Iris pigment epithelial cell (primary cell): ENCODE measurements at regions not wholly inside any gene's neighbourhood (a gene's known extent, or its start where the extent isn't known, plus 50 kb on each side); places are given as distances from the start of the nearest gene placed in this dataset.
"Not testable (repeated sequence)": the region's sequence is repeated elsewhere in the genome, so short reads cannot be mapped to it uniquely, and the experiment has no call there.

Source experiments
- DNase-seq: peaks from one replicate; pipeline ENCODE4 v3.0.0-alpha.2; 2011; ENCODE audit warnings: low read depth

DNA sequence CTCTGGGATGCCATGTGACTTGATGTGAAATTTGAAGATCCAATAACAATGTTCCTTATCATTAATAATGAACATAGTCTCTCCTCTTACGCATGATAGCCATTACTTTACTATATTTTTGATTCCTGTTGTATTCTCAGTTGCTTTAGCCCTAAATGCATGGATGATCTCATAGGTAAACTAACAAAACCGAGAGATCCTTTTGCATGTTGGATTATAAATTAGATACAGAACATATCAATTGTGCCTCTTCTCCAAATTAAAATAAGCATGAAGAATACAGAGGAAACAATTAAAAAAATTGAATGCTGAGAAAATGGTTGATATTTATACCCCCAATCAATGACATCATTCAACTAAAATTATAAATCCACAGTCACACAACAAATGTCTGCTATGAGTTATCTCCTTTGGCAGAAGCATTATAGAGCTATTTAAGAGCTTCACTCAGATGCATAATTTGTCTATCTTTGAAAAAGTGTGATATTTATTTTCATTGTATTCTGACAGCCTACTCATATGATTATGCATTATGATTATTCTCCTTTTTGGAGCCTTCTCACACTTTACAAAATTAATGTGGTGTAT, 386.4 kb upstream of the STXBP6 start:
- no peak for DNase-seq

DNA sequence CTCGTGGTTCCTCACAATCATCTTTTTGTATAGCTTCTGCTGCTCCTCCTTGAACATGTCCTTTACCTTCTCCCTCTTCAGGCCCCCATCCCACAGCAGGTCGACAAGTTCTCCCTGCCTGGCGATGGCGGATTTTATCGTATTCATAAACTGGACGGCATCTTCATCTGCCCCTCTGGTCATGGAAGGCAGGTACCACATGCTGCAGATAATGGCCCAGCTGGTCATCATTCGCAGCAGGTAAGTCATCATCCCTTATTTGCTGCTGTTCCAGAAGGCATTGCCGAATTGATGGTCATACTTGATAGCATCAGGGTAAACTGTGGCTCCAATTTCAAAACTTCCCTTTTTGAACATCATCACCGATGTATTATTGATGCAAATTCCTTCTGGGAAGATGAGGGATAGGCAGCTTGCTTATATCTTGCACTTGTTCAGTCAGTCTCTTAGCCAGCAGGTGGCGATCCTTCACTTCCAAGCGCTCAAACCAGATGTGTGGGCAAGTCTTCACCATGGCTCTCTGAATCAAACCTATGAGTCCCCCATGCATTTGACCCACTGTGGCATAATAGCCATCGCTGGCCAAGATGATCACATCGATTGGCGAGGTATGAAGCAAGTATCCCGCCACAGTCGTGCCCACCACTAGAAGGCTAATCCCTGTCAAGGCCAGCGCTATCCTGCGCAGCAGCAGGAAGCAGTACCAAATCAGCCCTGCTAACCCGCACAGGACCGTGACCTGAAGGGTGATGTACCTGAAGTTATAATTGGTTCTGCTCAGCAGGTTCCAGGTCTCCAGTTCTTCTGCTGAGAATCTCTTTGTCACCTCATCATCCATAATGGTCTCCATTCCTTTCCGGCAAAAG, 381.5 kb upstream of the STXBP6 start:
- DNase-seq: peak; percentile 3

DNA sequence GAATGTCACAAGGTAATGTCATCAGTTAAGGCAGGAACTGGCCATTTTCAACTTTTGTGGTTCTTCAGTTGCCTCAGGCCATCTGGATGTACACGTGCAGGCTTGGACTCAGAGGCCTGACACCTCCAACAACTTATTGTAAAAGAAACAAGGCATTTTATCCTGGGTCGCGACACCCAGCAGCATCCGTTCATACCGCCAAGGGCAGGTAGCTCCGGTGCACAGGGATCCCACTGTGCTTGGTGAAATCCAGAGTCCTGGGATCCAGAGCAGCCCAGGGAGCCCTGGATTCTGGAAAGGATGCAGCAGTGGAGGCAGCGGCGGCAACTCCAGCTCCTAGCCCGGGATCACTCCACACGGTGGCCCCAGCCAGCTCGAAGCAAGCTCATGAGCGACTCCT, 380.9 kb upstream of the STXBP6 start:
- DNase-seq: no peak

DNA sequence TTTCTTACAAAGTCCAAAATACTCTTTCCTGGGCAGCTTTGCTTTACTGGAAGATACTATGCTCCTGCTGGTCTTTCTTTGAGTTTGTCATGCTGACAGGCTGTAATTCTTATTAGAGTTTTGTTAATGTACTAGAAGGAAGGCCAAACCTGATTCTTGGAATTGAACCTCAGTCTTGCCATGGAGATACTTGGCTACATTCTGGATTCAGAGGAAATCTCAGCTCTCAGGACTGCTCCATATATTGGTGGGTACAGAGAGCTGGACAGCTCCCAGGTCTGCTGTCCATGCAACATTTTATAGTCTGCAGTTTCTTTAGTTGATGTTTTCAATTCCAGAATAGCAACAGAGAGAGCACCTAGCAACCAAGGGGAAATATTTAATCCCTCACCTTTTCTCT, 363.1 kb upstream of the STXBP6 start:
- DNase-seq: no peak

DNA sequence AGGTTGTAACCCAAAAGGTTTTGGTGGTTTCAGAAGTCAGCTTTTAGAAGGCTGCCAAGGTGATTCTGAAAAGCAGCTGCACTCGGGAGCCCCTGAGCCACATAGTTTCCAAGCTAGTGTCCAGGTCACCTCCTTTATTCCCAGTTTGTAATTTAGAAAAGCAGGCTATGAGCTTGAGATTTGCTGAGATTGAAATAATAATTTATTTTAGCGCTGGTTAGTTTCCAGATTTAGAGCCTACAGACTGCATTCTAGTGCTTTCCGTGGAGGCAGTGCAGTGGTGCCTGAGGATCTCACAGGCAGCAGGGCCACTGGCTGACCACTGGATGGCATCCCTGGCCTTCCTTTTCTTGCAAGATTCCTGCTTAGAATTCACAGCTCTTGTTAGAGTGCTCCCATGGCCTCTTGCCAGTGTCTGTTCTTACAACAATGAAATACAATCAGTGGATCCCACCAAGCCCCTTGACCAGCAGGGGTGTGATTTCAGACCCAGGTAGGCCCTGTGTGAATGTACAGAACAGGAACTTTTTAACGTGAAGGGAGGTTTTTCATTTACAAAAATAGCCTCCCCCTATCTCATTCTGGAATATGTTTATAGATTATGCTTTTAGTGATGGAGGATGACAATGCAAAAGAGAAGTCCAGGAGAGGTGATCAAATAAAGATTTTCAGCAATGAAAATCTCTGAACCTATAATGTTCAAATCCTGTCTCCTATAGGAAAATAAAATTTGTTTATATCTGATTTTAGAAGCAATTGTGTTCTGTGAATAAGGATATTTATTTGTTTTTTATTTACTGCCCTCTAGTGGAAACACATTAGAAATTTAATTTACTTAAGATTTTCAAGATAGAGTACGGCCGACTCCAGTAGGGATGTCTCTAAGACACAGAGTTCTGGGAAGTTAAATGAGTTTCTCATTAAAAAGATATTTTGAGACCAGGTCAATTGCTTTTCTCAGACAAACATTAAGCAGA, 362.1 kb upstream of the STXBP6 start:
- DNase-seq: peak; percentile 4

DNA sequence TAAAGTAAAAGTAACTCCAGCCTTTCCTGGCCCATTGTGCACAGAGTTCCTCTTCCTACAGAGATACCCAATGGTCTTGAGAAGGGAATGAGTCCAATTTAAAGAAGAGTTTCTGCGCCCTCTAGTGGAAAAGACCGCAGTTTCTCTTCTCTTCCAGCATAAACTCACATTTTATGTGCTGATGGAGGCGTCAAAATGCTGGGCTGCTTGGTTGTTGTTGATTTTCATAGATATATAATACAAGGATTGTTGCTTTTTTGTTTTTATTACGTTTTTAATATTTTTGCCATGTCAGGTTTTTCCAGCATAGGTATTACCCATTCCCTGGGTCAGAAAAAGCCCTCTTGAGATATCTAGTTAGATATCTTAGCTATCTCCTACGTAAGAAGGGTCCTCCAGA, 356.9 kb upstream of the STXBP6 start:
- DNase-seq: peak; percentile 19

DNA sequence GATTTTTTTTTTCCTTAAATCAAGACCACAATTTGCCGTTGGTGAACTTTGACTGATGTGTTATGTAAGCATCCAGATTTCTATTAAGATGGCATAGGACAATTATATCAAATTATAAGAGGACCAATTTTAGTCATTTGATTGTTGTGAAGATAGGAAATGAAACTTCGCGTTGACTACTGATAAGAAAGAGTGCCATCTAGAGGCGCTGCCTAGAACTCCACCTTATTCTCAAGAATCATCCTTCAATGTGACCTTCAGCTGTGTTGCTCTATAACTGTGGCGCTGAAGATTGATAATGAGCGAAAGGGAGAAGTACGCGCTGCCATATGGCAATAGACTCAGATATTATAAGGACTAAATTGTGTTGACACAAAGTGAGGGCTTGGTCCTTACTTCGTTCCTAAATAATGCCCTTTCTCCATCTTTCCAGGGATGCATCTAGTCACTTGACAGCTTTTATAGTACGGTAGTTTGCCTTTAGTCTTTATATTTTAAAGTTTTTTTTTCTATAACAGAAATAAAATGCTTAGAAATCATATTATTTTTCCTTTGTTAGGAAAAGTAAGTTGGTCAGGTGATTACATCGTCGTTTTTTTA, 350.8 kb upstream of the STXBP6 start:
- DNase-seq: peak; percentile 35

DNA sequence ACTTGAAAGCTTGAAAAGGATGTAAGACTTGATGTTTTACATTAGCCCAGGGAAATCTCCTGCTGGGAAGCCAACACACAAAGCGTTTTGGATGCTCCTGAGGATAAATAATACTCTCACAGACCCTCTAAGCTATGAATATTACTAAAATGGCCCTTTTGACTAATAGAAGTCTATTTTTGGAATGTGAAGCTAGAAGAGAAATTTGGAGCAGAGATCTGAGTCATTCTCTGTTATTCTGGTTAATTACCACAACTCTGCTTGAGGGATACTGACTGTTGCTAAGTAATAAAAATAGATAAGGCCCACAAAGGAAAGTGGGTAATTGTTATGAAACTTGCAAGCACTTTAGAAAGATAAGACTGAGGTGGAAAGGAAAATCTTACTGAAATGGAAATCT, 346.2 kb upstream of the STXBP6 start:
- DNase-seq: no peak

DNA sequence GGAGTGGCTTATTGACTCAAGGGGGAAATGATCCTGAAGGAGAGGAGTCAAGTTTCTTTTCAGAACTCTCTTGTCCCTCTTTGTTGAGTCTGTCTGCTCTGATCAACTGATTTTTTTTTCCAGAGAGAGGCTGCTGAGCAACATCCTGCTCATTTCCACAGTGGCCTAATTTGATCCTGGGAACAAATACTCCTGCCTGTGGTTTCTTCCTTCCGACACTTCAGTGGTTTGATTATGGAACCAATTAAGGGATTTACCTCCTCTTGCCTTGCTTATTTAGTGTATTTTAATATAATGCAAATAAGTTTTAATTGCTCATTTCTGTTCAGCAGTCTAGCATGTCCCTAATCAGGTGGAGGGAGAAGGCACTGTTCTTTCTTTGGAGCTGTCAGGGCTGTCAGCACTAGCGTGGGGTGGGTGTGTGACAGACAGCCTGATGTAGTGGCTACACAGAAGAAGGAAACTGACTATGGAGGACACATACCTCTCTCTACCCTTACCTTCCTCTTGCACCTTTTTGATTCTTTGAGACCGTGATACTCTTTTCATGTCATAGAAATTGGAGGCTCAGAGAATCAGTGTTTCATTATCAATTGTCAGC, 344.9 kb upstream of the STXBP6 start:
- no peak for DNase-seq

DNA sequence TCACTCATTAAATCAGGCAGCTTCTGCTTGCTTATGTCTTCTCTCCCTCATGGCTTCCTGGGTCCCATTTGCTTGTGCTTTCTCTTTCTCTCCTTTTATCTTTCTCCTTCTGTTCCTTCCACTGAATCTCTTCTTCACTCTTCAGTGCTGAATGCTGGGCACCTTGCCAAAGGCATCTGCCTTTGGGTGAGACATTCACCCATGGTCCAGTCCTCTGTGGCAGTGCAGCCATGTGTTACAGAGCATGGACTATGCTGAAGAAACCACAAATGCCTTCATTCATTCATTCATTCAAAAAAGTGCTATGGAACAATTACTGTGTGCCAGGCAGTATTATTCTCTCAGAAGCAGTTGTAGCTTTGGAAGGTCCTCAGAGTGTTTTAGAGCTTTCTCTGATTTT, 344.4 kb upstream of the STXBP6 start:
- DNase-seq: no peak

DNA sequence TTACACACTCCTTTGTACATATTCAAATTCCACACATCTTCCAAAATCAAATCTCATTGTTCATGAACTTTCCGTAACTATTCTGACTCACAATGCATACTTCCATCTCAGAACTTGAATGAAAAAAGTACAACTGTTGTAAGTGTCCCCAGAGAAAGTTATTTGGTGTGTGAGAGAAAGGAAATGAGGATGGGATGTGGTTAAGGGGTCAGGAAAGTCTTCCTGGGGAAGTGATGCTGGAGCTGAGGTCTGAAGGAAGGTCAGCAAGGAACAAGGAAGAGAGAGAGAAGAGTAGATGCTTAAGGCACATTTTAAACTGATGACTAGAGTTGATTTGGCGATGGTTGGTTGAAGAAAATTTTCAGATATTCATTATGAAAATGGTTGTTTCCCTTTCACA, 340.0 kb upstream of the STXBP6 start:
- no peak for DNase-seq

DNA sequence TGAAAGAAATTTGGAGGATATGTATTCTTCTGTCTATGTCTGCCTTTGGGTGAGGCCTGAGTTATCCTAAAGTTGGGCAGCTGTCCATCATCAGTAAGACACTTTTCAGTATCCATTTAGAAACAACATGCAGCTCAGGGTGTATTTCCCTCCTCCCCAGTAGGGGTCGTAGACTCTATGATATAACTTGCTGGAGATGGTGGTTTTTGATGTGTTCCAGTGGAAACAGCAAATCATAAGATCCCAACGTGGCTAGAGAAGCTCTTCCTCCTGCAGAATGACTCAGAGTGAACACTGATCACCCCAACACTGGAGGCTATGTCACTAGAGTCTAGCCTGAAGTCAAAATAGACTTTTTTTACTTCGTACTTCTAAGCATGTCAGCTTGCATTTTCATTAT, 331.6 kb upstream of the STXBP6 start:
- DNase-seq: no peak

DNA sequence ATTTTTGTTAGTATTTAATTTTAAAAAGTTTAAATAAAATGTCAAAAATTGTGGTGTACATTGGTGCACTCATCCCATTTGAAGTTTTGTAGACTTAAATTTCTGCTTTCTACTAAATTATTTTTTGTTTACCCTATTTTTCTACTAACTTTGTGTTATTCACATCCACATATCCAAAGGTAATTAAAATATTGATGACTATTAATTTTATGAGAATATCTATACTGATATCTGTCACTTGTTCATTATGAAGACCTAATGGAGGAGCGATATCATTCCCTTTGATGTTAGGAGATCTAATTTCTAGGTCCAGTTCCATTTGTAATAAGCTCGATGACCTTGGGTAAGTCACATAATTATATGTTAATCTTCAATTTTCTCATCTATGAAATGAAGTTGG, 325.7 kb upstream of the STXBP6 start:
- DNase-seq: no peak

DNA sequence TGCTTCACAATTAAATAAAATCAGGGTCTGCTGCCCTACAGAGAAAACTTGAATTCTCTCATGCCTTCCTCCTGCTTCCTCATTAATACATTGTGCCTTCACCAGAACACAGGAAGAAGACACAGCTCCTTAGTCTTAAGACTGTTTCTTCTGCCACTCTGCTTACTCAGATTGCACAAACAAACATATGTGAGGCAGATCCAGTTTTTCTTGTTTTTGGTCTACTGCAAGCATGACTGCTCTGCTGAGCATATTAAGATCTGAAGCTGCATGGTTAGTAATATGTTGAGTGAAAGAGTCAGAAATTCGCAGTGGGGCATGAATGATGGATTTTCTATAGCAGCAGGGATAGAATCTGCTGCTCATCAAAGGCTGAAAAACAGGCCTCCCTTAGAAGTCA, 321.1 kb upstream of the STXBP6 start:
- DNase-seq: no peak

DNA sequence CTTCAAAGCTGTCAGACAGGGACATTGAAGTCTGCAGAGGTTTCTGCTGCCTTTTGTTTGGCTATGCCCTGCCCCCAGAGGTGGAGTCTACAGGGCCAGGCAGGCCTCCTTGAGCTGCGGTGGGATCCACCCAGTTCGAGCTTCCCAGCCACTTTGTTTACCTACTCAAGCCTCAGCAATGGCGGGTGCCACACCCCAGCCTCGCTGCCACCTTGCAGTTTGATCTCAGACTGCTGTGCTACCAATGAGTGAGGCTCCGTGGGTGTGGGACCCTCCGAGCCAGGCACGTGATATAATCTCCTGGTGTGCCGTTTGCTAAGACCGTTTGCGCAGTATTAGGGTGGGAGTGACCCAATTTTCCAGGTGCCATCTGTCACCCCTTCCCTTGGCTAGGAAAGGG, 320.1 kb upstream of the STXBP6 start:
- DNase-seq: not testable (repeated sequence)

DNA sequence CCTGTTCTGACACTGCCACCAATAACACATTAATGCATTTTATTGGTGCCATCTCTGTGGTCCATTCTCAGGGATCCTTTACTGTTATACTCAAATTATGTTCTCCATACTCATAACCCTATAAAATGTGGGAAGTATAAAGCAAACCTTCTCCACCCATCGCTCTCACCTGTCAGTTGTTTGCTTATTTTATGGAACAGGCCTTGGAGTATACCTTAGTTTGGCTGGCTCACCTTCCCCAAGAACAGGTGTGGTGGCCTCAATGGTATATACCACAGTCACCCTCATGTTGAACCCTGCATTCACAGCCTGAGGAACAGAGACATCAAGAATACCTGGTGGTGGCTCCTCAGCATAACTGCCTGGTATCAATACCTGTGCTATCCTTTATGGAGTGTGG, 308.4 kb upstream of the STXBP6 start:
- DNase-seq: no peak

DNA sequence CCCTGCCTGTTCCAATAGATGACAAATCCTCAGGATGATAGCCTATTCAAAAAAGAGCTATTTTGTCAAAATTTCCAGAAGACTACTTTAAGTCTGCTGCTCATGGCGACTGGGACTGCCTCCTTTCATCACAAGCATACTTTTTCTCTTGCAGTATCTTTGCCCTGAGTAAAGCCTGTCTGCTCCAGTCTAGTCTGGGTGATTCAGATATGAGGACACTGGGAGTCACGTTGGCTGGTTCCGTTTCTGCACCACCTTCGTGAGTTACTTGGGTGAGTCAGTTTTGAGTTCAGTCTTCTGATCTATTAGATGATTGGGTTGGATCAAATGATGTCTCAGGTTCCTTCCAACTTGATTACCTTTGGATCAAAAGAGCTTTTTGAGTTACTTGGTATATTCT, 301.3 kb upstream of the STXBP6 start:
- DNase-seq: no peak

DNA sequence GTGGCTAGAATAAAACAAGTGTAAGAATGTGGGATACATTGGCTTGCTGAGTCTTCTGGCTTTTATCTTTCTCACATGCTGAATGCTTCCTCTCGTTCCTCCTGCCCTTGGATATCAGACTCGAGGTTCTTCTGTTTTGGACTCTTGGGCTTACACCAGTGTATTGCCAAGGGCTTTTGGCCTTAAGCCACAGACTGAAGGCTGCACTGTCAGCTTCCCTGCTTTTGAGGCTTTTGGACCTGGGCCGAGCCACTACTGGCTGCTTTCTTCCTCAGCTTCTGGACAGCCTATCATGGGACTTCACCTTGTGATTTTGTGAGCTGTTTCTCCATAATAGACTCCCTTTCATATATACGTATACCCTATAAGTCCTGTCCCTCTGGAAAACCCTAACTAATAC, 300.9 kb upstream of the STXBP6 start:
- no peak for DNase-seq

DNA sequence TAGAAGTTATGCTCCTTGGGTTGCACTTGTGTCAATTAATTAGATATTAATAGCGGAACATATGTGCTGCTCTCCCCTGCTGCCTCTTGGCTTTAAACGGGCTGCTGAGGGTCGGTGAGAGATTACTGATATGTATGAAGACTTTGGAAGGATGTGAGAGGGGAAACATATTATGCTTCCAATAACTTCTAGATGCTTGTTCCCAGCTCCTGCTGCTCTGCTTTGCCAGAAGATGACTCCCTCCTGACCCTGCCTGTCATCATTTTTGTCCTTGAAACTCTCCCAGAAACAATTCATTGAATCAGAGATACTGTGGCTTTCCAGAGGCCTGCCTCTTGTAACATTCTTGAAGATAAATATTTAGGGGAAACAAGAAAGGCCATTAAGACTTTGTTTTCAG, 300.1 kb upstream of the STXBP6 start:
- no peak for DNase-seq

DNA sequence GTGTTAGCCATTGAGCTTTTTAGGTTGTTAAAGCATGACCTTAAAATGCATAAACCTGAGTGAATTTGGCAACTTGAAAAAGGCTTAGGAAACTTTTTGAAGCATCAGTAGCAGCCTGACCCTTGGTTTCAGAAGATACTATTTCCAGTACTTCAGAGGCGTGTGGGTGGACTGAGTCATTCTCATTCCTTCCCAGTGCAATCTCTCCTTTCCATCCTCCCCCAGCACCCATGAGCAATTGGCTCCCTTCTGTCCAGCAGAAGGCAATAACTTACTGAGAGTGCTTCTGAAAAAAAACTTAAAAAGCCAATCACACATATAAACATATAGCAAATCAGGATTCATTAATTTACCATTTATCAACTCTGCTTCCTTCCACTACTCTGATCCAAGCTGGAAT, 299.3 kb upstream of the STXBP6 start:
- DNase-seq: no peak

DNA sequence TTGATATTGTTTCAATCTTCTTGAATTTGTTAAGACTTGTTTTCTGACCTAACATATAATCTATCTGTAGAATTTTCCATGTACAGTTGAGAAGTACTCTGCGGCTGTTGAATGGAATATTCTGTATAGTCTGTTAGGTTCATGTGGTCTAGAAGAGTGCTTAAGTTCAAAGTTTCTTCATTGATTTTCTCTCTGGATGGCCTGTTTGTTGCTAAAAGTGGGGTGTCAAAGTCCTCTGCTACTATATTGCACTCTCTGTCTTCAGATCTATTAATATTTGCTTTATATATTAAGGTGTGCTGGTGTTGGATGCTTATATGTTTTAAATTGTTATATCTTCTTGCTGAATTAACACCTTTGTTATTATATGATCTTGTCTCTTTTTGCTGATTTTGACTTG, 290.9 kb upstream of the STXBP6 start:
- no peak for DNase-seq

DNA sequence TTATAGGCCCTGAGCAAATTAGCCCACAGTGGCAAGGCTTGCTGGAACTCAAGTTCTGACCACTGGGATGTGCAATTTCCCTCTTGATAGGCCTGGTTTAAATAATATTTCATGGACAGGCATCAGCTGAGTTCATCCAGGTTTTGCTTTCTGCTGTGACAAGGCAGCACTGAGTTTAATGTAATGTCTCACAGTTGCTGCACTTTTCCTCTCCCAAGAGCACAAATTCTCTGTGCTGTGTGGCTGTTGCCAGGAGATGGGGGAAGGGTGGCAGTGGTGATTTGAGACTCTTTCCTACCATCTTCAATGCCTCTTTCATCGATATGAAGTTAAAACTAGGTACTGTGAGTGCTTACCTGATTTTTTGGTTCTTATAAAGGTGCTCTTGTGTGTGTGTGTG, 272.8 kb upstream of the STXBP6 start:
- no peak for DNase-seq
